GM13976 (cell line): ENCODE measurements at regions not wholly inside any gene's neighbourhood (a gene's known extent, or its start where the extent isn't known, plus 50 kb on each side); places are given as distances from the start of the nearest gene placed in this dataset.
"Not testable (repeated sequence)": the region's sequence is repeated elsewhere in the genome, so short reads cannot be mapped to it uniquely, and the experiment has no call there.

Experiments
- DNase-seq: peaks from one replicate; pipeline ENCODE4 v3.0.0; 2012; ENCODE audit warnings: low spot score
- in situ Hi-C: fragments of 300-500 bp; cut with MboI; formaldehyde crosslinking; loops from one replicate; pipeline ENCODE4 v1.12.0; 2022; ENCODE audit warnings: low sequenced_read_pairs, mixed read lengths, inconsistent platforms; ENCODE audit not compliant: unreplicated experiment
- TF ChIP-seq, protein P1 (sequence below): IDR thresholded peaks from 2 replicates; pipeline ENCODE4 v1.5.1; 2012; ENCODE audit warnings: borderline replicate concordance, mild to moderate bottlenecking; ENCODE audit not compliant: insufficient read depth; ENCODE audit errors: extremely low read depth, missing control alignments, control extremely low read depth

DNA sequence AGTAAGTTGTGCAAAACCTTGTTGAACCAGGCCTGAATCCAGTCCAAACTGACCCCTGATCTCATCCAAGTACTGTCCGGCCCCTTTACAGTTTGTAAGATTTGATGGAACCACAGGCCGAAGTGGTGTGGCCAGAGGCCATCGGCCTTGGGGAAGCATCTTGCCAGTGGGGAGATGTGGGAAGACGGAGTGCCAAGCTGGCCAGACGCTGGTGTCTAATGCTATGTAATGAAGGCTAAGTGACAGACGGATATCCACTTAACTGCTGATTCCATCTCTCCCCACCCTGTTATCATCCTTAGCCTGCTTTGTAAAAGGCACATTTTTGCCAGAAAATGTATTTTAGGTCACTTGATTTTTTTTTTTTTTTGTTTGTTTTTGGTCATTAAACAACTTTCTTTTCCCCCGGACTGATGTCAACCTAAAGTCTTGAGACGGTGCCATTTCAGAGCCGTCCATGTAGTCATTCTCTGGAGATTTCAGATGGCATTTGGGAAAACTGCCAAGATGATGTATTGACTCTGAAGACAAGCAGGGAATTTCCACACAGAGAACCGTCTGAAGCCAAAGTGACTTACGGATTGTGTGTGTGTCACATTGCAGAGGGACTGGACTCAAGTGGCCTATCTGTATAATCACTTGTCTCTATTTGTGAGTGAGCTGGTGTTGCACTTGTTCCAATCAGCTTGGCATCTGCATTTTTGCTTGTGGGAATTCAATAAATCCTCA, 86.5 kb upstream of the MANSC4 start:
- DNase-seq, result no peak

DNA sequence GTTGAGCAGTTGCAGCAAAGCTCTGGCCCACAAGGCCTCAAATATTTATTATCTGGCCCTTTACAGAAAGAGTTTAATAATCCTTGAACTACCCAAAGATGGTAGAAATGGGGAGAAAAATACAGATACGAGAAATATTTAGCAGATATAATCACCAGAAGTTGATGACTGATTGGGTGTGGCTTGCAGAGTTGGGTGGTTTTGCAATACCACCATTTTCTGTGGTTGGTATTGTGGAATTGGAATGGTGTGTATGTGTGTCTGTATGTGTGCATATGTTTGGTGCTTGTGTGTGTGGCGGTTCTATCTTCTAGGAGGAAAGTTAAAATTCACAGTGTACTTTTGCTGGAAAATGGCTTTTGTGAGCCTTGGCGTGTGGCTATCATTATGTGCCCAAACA, 85.4 kb upstream of the MANSC4 start:
- TF ChIP-seq, protein P1, sequence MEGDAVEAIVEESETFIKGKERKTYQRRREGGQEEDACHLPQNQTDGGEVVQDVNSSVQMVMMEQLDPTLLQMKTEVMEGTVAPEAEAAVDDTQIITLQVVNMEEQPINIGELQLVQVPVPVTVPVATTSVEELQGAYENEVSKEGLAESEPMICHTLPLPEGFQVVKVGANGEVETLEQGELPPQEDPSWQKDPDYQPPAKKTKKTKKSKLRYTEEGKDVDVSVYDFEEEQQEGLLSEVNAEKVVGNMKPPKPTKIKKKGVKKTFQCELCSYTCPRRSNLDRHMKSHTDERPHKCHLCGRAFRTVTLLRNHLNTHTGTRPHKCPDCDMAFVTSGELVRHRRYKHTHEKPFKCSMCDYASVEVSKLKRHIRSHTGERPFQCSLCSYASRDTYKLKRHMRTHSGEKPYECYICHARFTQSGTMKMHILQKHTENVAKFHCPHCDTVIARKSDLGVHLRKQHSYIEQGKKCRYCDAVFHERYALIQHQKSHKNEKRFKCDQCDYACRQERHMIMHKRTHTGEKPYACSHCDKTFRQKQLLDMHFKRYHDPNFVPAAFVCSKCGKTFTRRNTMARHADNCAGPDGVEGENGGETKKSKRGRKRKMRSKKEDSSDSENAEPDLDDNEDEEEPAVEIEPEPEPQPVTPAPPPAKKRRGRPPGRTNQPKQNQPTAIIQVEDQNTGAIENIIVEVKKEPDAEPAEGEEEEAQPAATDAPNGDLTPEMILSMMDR, result no peak
- no peak for DNase-seq
- in situ Hi-C loops, result no loop called here

More for the DNA sequence above, 86.5 kb upstream of the MANSC4 start:
- TF ChIP-seq, protein P1, result no peak
- in situ Hi-C loops, result no loop called here

DNA sequence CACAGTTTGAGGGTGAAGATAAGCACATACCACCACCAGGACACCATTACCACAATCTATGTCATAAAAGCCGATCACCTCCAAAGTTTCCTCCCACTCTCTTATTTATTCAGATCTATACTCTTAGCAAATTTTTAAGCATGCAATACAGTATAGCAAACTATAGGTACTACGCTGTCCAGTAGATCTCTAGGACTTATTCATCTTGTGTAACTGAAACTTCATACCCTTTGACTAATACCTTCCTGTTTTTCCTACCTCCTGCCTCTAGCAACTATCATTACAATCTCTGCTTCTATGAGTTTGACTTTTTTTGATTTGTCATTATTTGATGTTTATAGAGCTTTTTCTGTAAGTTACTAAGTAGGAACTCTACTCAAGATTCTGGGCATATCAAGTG, 84.5 kb upstream of the MANSC4 start:
- no peak for DNase-seq
- TF ChIP-seq, protein P1, result no peak
- in situ Hi-C loops, result no loop called here

DNA sequence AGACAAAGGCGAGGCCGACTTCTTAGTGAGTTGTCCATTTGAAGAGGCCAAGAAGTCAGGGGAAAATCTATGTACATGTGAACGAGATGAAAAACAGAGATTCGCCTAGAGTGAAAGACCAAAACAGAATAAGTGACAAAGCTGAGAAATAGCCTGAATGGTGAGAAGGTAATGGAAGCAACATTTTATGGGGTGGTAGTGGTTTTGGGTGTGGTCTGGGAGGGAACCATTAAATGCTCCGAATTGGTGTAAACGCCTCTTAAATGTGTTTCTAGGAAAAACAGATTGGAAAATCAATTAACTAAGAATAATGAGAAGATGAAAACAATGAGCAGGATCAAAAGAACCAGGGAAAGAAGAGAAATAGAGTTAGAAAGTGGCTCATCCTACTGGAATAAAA, 83.8 kb upstream of the MANSC4 start:
- no peak for DNase-seq
- in situ Hi-C loops, result no loop called here
- TF ChIP-seq, protein P1, result no peak

DNA sequence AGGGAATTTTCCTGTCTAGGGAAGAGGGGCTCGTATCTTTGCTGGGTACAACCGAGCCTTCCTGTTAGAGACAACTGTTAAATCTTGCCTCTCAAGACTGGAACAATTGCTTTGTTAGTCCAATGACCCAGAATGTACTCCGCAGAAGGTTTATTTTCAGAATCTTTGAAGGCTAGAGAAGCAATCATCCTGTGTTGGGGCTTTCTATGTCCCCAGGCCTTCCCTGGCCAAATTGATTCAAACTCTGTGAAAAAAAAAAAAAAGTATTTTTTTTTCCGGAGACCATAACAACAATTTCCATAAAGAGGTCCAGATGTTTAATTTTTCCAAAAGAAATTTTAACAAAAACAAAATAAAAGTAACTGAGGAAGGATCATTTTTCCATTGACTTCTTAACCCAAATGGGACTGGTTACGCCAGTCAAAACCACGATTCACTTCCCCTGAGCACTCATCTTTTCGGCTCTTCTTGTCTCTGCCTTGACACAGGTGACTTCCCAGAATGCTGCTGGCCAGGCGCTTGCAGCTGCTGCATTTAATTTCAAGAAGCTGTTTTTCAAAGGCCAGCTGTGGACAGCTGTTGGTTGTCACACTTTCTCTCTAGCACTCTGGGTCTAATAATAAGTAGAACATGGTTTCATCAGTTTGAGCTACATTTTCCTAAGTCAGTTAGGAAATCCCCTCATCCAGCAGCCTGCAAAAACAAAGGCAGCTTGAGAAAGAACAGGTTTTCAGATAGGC, 81.6 kb upstream of the MANSC4 start:
- in situ Hi-C loops, result no loop called here
- peak; percentile 26 for DNase-seq
- TF ChIP-seq, protein P1, result no peak

GRCh38 chr12:27859648-27860047, 79.6 kb upstream of the MANSC4 start:
- TF ChIP-seq, protein P1, result no peak
- DNase-seq, result no peak
- in situ Hi-C loops, result no loop called here

DNA sequence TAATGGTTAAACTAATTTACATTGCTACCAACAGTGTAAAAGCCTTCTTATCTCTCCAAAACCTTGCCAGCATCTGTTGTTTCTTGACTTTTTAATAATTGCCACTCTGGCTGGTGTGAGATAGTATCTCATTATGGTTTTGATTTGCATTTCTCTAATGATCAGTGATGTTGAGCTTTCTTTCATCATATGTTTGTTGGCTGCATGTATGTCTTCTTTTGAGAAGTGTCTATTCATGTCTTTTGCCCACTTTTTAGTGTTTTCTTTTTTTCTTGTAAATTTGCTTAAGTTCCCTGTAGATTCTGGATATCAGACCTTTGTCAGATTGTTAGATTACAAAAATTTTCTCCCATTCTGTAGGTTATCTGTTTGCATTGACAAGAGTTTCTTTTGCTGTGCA, 77.0 kb upstream of the MANSC4 start:
- DNase-seq, result not testable (repeated sequence)

More for the DNA sequence above, 77.0 kb upstream of the MANSC4 start:
- in situ Hi-C loops, result not testable (repeated sequence)
